Astrocyte of the cerebellum (primary cell): ENCODE measurements at regions not wholly inside any gene's neighbourhood (a gene's known extent, or its start where the extent isn't known, plus 50 kb on each side); places are given as distances from the start of the nearest gene placed in this dataset.

ENCODE experiments used
- DNase-seq: peaks from one replicate; pipeline ENCODE4 v3.0.0-alpha.2; 2011; ENCODE audit warnings: low read depth
- H3K4me3 ChIP-seq: 2 replicates; pipeline ENCODE4 v1.5.1; 2011; ENCODE audit warnings: mild to moderate bottlenecking, low read depth, low read length, moderate library complexity
- in situ Hi-C: cut with HindIII; loops from 2 replicates; pipeline ENCODE4 v1.10.0; 2017; ENCODE audit warnings: low sequenced_read_pairs
- TF ChIP-seq, protein P1 (sequence below): IDR thresholded peaks from 2 replicates; pipeline ENCODE4 v1.5.1; 2012; ENCODE audit warnings: low read length, low read depth, moderate library complexity, mild to moderate bottlenecking; ENCODE audit errors: missing control alignments

DNA sequence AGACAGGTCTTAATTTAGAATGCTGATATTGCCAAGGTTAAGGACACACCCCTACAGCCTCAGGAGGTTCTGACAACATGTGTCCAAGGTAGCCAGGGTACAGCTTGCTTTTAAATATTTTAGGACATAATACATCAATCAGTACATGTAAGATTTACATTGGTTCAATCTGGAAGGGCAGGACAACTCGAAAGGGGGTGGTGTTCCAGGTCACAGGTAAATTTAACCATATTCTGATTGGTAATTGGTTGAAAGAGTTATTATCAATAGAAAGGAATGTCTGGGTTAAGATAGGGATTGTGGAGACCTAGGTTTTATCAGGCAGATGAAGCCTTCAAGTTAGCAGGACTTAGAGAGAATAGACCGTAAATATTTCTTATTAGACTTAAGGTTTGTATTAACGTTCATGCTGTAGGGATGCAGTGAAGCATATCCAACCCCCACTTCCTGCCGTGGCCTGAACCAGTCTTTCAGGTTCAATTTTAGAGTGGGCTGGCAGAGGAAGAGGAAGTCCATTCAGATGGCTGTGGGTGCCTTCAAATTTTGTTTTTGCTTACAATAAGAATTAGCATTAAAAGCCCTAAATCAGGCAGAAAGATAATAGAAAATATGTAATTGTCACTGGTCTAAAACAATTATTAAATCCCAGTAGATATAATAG, 136.5 kb upstream of the GALNTL6 start:
- TF ChIP-seq, protein P1, sequence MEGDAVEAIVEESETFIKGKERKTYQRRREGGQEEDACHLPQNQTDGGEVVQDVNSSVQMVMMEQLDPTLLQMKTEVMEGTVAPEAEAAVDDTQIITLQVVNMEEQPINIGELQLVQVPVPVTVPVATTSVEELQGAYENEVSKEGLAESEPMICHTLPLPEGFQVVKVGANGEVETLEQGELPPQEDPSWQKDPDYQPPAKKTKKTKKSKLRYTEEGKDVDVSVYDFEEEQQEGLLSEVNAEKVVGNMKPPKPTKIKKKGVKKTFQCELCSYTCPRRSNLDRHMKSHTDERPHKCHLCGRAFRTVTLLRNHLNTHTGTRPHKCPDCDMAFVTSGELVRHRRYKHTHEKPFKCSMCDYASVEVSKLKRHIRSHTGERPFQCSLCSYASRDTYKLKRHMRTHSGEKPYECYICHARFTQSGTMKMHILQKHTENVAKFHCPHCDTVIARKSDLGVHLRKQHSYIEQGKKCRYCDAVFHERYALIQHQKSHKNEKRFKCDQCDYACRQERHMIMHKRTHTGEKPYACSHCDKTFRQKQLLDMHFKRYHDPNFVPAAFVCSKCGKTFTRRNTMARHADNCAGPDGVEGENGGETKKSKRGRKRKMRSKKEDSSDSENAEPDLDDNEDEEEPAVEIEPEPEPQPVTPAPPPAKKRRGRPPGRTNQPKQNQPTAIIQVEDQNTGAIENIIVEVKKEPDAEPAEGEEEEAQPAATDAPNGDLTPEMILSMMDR, result no peak
- no peak overlapping the region for H3K4me3 ChIP-seq
- no peak for DNase-seq
- in situ Hi-C loops, result no loop called here

DNA sequence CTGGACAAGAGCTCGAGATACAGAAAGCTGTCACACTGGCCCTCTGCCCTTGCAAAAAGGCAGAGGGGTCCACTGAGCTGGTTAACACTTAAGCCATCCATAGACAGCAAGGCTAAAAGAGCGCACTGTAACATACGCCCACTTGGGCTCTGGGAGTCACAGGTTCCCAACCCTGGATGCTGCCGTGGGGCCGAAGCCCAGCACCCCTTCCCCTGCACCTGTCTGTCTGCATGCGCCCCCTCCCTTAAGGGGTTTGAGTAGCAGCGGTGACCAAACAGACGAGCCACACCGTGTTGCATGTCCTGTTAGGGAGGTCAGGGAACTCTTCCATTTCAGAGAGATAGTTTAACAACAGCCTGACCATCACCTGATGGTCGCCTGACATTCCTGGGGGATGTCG, 138.4 kb upstream of the GALNTL6 start:
- H3K4me3 ChIP-seq, result no peak overlapping the region
- no peak for DNase-seq
- in situ Hi-C loops, result no loop called here
- TF ChIP-seq, protein P1, result no peak

DNA sequence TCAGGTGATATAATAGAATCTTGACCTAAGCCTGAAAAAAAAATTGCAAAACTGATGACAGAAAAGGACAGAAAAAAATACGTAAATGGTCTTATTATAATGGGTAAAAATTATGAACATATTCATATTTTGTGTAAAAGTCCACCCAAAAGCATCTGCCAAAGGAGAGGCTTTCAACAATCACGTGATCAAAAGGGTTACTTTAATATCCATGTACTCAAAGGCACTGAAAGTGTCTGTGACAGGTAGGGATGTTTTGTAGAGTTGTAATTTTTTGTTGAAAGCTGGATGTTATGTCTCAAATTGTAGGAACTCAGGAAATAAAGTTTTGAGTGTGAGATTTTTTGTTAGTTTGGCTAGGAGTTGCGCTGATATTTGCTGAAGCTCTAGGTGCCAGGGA, 144.8 kb upstream of the GALNTL6 start:
- TF ChIP-seq, protein P1, result no peak
- no peak for DNase-seq
- H3K4me3 ChIP-seq, result no peak overlapping the region
- in situ Hi-C loops, result no loop called here

DNA sequence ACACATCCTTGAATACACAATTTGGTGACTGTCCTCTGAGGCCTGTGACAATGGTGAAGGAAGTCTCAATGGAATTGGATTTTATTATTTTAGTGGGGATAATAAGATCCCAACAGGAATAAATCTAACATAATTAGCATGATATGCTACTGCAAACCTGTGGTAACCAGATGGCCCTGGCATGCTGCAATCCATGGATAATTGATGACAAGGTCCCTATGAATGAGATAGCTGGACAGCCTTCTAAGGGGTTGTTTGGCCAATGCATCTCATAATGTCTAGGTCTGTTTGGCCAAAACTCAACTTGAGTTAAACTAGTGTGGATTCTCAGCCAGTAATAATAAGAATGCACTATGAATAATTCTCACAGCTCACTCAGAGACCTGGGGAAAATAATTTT, 145.3 kb upstream of the GALNTL6 start:
- TF ChIP-seq, protein P1, result no peak
- in situ Hi-C loops, result no loop called here
- H3K4me3 ChIP-seq, result no peak overlapping the region
- DNase-seq, result peak; percentile 6

DNA sequence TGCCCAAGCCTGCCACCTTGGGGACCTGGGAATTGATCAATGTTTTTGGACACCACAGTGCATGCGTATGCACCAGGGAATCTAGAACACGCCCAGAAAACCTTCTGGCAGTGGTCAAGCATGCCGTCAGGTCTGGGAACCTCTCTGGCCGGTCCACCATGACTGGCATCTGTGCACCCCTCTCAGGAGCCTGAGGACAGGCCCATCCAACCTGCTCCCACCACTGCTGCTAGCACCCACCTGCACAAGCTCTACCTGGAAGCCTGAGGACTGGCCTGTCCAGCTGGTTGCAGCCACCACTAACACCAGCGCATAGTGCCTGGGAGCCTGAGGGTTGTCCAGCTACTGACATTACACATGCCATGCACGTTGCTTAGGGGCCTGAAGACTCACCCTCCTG, 162.1 kb upstream of the GALNTL6 start:
- H3K4me3 ChIP-seq, result no peak overlapping the region
- TF ChIP-seq, protein P1, result no peak
- DNase-seq, result no peak
- in situ Hi-C loops, result no loop called here

DNA sequence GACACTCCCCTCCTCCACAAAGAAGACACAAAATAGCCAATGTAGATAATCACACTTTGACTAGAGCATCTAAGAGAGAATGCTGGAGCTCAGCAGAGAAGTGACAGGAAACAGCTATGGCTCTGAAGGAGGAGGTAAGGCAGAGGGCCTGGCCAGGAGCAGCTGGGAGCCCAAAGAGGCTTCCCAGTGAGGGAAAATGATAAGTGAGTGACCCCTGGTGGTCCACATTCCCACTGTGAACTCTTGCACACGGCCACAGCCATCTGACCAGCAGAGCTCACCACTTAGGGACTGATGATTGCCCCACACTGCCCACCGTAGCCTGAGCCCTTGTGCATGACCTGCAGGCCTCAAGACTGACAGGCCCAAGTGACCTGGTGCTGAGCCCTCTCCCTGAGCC, 162.7 kb upstream of the GALNTL6 start:
- H3K4me3 ChIP-seq, result no peak overlapping the region
- in situ Hi-C loops, result no loop called here
- DNase-seq, result no peak
- TF ChIP-seq, protein P1, result no peak
